Calu3 (cell line): ENCODE measurements at regions not wholly inside any gene's neighbourhood (a gene's known extent, or its start where the extent isn't known, plus 50 kb on each side); places are given as distances from the start of the nearest gene placed in this dataset.

Experiments used
- BruUV-seq: library from RNA; stranded (reverse); fragments of 400-500 nt; replicated peaks from 2 replicates; lab custom pipeline; 2021; lab: Mats Ljungman, UMichigan
- CTCF ChIA-PET: fragments of 300-600 bp; sonication (Branson Sonifier 250); formaldehyde crosslinking; loops from one replicate; lab custom pipeline; 2022; ENCODE audit warnings: antibody characterized with exemption; lab: Charles Lee
- DNase-seq: peaks from one replicate; pipeline ENCODE4 v3.0.0; 2022
- H3K27ac Mint-ChIP-seq: one replicate; pipeline ENCODE4 v1.8.0; 2022; ENCODE audit warnings: mixed read lengths; ENCODE audit not compliant: unreplicated experiment
- H3K27me3 Mint-ChIP-seq: one replicate; pipeline ENCODE4 v1.8.0; 2022; ENCODE audit warnings: mixed read lengths; ENCODE audit not compliant: unreplicated experiment
- H3K36me3 Mint-ChIP-seq: one replicate; pipeline ENCODE4 v1.8.0; 2022; ENCODE audit warnings: mild to moderate bottlenecking, moderate library complexity, mixed read lengths; ENCODE audit not compliant: insufficient read depth, unreplicated experiment
- H3K4me1 Mint-ChIP-seq: one replicate; pipeline ENCODE4 v1.8.0; 2022; ENCODE audit warnings: mild to moderate bottlenecking, low read depth, mixed read lengths; ENCODE audit not compliant: unreplicated experiment
- H3K4me3 Mint-ChIP-seq: one replicate; pipeline ENCODE4 v1.8.0; 2022; ENCODE audit warnings: mild to moderate bottlenecking, low read depth, moderate library complexity, mixed read lengths; ENCODE audit not compliant: unreplicated experiment
- H3K9me3 Mint-ChIP-seq: one replicate; pipeline ENCODE4 v1.8.0; 2022; ENCODE audit warnings: low read depth, mixed read lengths; ENCODE audit not compliant: unreplicated experiment
- CTCF ChIP-seq: fragments of 200-600 bp; IDR thresholded peaks from one replicate; pipeline ENCODE4 v1.8.0; 2022; ENCODE audit warnings: antibody characterized with exemption; ENCODE audit not compliant: unreplicated experiment
- intact Hi-C: fragments of 100-400 bp; cut with micrococcal nuclease; formaldehyde crosslinking; loops from one replicate; pipeline ENCODE4 v1.10.0; 2022; ENCODE audit not compliant: unreplicated experiment

- BruUV-seq, result no TSS peak
- Mint-ChIP-seq H3K36me3 (no peaks in the 10 kb centered on the region), H3K27me3 (no peaks in the 10 kb centered on the region), H3K4me1 (peaks cover 19% of the 10 kb centered on the region), H3K27ac (no peak overlapping the region), H3K4me3 (no peak overlapping the region), H3K9me3 (no peaks in the 10 kb centered on the region)
- CTCF ChIA-PET, result no interaction called here
- no peak for TF ChIP-seq CTCF
- DNase-seq, result no peak
- intact Hi-C loops, result no loop called here
These were observed 159.2 kb upstream of the SCN7A start for GRCh38 chr2:166653185-166653813.

- no peak for DNase-seq
- Mint-ChIP-seq H3K4me3 (no peak overlapping the region), H3K27me3 (no peaks in the 10 kb centered on the region), H3K4me1 (peaks cover 19% of the 10 kb centered on the region), H3K27ac (no peak overlapping the region), H3K36me3 (no peaks in the 10 kb centered on the region), H3K9me3 (no peaks in the 10 kb centered on the region)
- intact Hi-C loops, result no loop called here
- no peak for TF ChIP-seq CTCF
- no TSS peak for BruUV-seq
- CTCF ChIA-PET, result no interaction called here
These were observed 157.9 kb upstream of the SCN7A start for GRCh38 chr2:166651991-166652390.

DNA sequence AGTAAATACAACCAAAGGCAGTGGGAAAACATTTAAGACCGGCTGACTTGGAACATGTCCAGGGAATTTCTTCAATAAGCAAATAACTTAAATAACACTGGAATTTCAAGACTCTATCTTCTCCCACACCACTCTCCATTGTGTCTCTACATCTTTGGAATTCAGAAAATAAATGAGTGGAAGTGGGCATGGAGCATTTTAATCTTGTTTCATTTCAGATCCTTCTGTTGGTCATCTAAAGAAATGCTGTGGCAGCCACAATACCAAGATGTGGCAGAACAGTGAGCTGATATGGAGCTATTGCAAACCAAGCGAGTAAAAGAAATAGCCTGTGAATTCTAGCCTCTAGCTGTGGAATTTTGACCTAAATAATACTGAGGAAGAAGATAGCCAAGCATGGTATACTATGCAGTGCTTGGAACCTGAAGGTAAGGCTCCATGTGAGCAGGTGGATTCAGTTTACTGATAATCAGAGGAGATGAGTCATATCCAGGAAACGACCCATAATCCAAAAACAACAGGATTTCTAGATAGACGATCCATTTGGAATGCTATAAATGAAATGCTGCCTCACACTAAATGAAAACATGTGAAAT, 157.1 kb upstream of the SCN7A start:
- no peak for TF ChIP-seq CTCF
- no peak overlapping the region for H3K27ac Mint-ChIP-seq
- H3K4me1 Mint-ChIP-seq, result peaks cover 19% of the 10 kb centered on the region
- no peaks in the 10 kb centered on the region for H3K9me3 Mint-ChIP-seq
- DNase-seq, result no peak
- H3K4me3 Mint-ChIP-seq, result no peak overlapping the region
- intact Hi-C loops, result no loop called here
- CTCF ChIA-PET, result no interaction called here
- BruUV-seq, result no TSS peak
- no peaks in the 10 kb centered on the region for H3K36me3 Mint-ChIP-seq
- H3K27me3 Mint-ChIP-seq, result no peaks in the 10 kb centered on the region

DNA sequence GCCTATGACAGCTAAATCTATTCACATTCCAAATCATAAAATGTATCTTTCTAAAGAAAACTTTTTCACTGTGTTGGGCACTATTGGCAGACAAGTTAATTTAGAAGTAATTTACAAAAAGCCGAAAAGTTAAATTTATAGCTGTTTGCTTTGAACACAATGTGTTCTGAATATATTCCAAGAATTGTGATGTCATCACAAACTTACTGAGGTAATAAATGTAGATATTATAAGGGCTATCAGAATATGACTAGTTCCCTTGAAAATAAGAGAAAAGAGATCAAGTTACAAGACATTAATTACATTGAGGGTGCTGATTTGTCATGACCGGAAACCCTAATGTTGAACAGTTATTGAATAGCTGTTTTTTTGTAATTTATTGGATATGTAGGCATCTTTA, 153.9 kb upstream of the SCN7A start:
- Mint-ChIP-seq H3K4me1 (peaks cover under 1% of the 10 kb centered on the region), H3K4me3 (no peak overlapping the region), H3K36me3 (no peaks in the 10 kb centered on the region), H3K27ac (no peak overlapping the region), H3K9me3 (no peaks in the 10 kb centered on the region), H3K27me3 (no peaks in the 10 kb centered on the region)
- CTCF ChIA-PET, result no interaction called here
- no peak for TF ChIP-seq CTCF
- intact Hi-C loops, result no loop called here
- no peak for DNase-seq
- no TSS peak for BruUV-seq
